ENCODE measurements at regions not wholly inside any gene's neighbourhood (a gene's known extent, or its start where the extent isn't known, plus 50 kb on each side); places are given as distances from the start of the nearest gene placed in this dataset.
"Not testable (repeated sequence)": the region's sequence is repeated elsewhere in the genome, so short reads cannot be mapped to it uniquely, and the experiment has no call there.

DNA sequence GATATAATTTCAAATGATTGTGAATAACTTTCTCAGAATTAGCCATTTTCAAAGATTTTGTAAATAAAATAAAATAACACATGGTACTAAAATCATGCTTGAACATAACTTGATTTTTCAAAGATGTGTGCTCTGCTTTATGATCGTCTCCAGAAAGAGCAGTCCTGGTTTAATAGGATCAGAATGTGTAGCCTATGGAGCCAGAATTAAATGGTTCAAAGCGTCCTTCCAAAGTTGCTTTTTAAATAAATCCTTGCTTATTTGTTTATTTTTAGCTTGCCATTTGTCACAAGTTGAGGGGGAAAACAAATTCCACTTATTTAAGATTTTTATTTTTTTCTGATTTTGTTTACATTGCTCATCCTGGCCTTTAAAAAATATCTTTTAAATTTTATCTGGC, 123.7 kb upstream of the SPRED1 start:
- no peak for DNase-seq

DNA sequence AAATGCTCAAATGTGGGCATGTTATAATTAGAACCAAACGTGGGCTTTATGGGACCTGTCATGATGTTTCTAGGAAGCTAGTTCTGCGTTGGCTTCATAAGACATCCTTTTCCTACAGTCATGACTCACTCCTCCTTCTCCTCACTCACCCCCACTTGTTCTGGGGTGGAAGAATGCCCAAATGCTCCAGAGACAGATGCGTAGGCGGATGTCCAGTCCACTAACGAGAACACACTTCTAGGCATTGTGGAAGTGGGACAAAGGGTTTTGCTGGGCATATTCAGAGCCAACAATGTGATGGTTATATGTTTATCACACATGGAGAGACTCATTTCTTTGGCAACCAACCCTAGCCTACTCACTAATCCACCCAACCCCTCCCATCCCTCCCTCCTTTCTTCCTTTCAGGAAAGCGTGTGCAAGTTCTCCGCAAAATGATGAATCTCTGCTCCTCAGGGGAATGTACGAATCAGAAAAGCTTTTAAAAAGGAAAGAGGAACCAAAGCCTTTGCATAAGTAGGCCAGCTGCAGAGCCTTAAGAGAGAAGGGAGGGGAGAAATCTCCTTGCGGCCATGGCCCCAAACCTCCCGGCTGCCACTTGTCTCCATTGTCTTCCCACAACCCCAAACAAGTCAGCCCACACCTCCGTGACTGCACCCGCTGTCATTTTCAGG, 123.0 kb upstream of the SPRED1 start:
- DNase-seq = no peak

DNA sequence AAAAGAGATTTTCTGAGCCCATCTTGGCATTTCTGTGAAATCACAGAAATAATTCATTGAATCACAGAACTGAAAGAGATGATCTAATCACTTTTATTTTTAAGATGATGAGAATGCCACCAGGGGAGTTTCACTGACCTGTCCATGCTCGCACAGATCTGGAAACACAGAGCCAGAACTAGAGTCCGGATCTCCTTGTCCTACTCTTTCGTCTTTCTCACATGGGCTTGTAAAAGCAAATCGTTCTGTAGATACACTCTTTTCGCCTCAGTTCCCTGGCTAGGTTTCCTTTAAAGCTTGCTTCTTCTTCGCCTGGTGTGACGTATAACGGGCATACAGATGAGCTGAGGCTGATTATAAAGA, 122.5 kb upstream of the SPRED1 start:
- no peak for DNase-seq

DNA sequence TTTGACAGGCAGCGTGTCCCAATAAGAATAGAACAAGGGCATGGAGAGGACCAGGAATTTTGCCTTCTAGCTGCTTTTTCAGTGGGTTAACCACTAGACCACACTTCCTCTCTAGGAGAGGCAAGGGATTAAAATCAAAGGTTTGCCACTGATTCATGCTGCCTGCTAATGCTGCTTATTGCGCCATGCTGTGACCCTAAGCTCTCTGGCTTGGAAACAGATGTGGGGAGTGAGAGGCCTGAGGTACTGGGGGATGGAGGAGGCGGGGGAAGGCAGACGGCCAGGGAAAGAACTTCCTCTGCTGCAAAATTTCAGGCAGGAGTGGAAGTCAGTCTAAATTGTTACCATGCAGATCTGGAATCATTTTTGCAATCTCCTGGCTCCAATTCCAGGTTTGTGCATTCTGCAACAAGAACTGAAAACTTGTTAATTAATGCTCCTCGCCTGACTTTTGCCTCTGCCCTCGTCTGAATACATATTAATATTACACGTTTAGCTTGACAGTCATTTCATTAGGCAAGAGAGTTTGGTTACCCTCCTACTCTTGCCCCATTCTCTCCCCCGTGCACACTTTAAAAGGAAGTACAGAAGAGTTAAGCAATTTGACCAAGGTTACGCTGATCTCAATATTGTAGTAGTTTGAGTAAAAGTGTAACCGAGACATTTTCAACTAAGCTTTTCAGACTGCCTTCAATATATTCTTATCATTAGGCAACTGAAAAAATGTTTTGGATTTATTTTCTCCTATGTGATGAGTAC, 121.7 kb upstream of the SPRED1 start:
- DNase-seq = peak; percentile 31

DNA sequence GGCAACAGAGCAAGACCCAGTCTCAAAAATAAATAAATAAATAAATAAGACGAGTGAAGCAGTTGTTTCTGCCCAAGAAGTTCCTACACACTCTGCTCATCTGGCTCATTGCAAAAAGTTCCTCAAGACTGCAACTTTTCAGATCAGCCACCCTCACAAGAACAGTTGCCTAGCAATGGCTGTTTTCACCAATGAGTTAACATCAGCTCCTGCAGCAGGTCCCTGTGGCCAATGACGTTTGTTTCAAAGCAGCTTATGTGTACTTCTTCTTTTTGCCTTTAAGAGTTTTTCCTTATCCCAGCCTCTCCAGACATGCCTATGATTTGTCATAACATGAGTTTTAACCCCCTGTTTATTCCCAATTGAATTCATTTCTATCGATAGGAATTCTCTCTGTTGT, 118.4 kb upstream of the SPRED1 start:
- no peak for DNase-seq

DNA sequence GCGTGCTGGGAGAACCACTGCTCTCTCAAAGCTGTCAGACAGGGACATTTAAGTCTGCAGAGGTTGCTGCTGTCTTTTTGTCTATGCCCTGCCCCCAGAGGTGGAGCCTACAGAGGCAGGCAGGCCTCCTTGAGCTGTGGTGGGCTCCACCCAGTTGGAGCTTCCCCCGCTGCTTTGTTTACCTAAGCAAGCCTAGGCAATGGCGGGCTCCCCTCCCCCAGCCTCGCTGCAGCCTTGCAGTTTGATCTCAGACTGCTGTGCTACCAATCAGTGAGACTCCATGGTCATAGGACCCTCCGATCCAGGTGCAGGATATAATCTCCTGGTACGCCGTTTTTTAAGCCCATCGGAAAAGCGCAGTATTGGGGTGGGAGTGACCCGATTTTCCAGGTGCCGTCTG, 110.4 kb upstream of the SPRED1 start:
- DNase-seq = not testable (repeated sequence)

DNA sequence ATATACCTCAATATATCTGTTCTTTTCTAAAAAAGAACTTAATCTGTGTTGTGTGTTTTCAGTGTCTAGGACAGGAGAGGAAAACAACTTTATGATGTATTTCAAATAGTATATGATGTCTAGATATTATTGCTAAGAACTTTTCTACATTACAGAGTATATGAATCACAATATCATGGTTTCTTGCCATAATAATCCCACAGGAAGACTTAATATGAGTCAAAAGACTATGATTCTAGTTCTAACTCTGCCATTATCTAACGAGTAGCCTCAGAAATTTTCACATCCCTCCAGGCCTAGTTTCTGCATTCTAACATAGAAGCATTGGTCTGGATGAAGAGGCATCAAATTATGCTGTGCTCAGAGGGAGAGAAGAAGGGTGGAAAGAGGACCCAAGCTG, 107.7 kb upstream of the SPRED1 start:
- no peak for DNase-seq

DNA sequence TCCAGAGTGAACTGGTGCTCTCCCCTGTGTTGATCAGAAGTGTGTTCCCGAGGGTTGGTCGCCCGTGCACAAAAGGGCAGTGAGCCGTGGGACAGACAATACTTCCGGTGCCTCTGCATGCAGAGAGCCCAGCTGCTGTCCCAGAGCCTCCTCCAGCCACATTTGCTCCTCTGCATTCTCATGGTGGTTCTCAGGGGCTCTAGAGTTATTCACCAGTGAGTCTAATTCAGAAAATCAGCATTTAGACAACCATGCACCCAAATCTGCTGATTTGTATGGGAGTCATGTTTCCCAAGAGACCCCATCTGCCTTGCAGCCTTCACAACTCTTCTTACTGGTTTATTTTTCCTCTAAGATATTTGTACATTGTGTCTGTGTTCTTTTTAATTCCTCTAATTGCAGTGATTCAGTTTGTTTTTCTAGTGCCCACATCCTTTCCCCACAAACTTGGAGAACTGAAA, 107.0 kb upstream of the SPRED1 start:
- DNase-seq = no peak

DNA sequence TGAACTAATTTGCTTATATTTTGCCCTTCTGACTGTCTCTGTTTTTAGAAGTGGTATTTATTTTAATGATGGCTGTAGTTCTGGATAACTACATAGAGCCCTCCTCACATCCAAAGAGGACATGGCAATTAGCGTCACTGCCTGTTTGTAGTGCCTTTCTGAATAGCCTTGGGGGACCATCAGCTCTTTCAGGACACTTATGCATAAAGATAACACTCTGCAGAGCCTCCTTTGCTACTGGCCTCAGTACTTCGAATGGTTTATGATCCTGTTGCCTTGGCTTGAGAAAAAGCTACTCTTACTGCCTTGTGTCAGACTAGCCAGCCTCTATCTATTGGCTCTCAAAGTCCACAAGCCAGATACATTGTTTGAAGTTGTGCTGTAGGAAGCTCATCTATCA, 105.4 kb upstream of the SPRED1 start:
- DNase-seq = no peak

DNA sequence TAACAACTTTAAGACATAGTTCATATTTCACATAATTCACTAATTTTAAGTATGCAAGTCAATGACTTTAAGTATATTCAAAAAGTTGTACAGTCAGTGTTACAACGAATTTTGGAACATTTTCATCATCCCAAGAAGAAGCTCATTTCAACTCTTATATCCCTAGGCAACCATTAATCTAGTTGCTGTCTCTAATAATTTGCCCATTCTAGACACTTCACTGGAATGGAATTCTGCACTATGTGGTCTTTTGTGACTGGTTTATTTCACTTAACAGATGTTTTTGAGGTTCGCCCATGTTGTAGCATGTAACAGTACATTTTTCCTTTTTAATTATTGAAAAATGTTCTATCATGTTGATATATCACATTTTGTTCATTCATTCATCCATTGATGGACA, 104.2 kb upstream of the SPRED1 start:
- no peak for DNase-seq

DNA sequence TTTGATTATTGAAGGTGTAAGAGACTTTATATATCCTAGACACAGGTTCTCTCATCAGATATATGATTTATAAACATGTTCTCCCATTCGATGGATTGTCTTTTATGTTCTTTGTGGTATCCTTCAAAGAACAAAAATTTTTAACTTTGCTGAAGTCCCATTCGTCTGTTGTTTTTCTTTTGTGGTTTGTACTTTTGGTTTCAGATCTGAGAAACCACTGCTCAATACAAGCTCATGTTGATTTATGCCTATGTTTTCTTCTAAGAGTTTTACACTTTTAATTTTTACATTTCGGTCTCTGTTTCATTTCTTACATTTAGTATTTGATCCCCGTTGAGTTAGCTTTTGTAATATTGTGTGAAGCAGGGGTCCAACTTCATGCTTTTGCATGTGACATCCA, 103.3 kb upstream of the SPRED1 start:
- no peak for DNase-seq

DNA sequence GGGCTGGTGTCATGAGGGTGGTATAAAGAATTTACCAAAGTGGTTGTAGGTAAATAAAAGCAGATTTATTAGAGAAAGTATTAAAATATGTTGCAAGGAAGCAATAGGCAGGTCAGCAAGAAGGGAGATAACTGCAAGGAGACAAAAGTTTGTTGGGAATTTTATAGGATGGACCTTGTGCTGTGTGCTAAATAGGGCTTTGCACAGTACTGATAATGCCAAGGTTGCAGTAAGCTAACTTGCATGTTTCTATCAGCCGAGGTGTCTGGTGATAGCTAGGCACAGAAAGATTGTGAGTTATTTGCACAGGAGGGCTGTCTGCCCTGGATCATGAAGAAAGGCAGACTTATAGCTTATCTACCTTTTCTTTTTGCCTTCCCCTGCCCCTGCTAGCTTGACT, 102.5 kb upstream of the SPRED1 start:
- no peak for DNase-seq

DNA sequence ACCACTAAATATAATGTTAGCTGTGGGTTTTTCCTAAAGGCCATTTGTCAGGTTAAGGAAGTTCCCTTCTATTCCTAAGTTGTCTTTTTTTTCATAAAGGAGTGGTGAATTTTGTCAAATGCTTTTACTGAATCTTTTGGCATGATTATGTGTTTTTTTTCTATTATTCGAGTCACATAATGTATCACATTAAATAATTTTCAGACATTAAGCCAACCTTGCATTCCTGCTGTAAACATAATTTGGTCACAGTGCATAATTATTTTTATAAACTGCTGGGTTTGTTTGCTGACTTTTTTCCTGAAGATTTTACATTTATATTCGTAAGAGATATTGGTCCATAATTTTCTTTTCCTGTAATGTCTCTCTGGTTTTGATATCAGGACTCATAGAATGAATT, 101.8 kb upstream of the SPRED1 start:
- DNase-seq = no peak

DNA sequence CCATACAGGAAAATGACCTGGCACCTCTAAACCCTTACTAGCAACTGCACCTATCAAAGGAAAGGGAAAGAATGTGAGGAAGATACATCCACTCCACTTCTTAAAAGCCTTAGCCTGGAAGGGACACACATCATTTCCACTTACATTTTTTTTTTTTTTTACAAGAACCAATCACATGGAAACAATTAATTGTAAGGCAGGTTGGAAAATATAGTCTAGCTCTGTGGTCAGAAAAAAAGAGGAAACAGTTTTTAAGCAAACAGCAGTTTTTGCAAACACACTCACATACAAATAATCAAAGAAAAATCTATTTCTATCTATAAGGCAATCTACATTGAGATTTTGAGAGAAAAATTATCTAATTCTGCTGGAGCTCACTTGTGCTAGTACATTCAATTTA, 98.9 kb upstream of the SPRED1 start:
- no peak for DNase-seq

DNA sequence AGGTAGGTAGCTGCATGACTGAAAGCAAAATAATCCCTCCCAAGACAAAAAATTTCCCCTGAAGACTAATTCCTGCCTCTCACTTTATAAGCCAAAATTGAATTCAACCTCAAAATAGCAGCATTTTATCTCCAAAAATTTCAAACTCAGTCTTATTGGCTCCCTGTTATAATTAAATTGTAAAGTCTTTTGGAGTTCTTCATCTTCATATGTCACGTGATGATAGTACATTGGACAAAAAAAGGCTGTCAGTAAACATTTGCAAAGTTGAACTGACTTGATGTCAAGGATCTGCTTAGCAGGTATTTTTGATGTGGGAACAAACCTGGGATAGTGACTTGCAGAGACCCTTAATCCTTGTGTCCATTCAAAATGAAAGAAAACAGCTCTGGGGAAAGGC, 98.4 kb upstream of the SPRED1 start:
- no peak for DNase-seq

DNA sequence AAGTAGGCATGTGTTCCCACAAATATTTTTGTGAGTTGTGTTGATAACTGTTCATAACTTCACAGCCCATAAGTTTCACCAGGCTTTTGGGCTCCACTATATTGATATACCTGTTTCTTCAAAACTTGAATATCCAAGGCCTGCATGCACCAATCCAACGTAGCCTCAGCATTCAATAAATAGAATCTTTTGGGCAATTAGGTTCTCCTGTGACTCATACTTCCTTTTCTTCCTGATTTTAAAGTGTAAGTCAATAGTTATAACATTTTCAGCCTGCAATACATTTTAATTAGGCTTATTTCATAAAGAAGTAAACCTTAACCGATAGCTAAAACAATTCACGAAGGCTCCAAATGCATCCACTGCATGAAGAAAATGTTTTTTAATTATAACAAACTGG, 97.8 kb upstream of the SPRED1 start:
- no peak for DNase-seq

DNA sequence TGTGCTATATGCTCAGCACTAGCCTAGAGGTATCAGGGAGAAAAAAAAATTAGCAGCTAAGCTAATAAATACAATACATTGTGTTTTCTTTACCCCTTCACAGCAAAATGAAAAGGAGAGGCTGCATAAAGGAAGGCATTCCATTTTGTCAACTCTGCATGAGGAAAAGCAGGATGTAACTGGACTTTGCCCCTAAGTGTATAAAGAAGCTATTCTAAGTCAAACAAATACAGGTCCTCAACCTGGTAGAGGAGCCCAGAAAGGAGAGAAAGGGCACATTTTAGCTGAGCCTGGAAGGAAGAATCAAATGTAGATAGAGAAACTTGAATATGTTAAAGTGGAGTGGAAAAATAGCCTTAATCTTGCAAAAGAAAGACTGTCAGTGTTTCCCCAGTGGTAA, 89.0 kb upstream of the SPRED1 start:
- no peak for DNase-seq

DNA sequence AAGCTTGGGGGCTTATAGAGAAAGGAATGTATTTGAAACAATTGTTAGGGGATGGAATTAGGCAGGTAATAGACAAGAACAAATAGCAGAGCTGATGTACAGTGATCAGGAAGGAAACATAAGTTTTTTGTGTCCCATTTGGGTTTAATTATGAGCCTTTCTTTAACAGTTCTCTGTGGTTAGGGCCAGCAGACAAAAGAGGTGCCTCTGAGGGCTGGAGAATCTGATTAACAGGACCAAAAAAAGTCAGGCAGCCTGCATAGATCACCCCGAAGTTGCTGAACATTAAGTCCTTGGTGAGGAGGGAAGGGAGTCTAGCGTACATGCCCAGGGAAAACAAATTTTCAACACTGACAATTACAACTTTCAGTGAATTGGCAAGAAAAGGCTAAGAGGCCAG, 88.6 kb upstream of the SPRED1 start:
- no peak for DNase-seq

DNA sequence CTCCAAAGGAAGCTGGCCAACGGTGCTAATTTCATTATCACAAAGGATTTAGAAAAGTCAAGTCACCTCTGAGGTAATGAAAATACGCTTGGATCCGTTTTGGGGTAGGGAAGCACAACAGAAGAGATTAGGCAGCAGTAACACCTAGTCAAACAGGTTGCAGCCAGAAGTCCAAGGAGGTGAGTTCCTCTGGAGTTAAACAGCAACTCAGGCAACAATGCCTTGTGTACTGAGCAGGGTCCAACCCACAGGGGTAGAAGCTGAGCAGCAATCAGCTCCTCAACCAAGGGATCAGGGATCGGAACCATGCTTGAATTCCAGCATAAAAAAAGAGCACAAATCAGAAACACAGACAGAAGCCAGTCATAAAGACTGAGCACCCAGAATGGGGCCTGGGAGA, 88.1 kb upstream of the SPRED1 start:
- no peak for DNase-seq

DNA sequence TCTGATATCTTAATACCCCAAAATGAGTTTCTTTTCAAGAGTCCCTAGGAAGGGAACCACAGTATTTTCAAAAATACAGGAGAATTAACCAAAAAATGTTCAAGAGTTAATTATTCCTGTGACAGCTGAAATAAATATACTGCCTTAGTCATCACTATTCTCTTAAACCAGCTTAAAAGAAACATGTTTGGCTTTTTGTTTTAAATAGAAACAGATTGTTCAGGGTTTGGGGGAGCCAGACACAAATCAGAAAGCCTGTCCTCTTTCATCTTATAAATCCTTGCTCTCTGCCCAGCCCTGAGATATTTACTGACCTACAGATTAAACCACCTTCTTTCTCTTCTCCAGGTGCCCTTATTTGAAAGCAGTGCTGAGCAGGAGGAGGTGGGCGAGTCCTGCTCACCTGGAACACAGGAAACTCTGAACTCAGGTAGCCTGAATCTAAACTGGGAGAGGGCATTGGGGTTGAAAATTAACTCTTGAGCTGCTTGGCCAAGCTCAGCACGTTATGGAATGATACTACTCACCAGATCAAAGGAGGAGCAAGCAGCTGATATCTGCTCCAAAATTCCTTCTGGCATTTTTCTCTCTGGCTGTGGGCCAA, 84.1 kb upstream of the SPRED1 start:
- DNase-seq = no peak

DNA sequence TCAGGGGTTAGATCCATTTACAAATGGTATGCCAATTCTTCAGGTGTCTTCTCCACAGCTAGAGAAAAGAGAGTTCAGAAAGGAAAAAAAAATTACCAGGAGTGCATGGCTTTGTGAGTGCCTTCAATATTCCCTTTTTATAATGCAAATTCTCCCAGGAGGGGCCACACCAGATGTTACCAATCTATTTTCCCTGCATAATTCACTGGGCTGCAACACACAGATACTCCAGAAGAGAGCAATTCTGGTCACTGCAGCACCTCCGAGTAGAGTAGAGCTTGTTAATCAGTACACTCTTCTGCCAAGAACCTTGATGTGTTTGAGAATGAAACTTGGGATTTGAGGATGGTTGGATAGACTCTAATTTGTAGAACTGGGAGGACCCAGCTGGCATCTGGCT, 80.7 kb upstream of the SPRED1 start:
- DNase-seq = no peak

DNA sequence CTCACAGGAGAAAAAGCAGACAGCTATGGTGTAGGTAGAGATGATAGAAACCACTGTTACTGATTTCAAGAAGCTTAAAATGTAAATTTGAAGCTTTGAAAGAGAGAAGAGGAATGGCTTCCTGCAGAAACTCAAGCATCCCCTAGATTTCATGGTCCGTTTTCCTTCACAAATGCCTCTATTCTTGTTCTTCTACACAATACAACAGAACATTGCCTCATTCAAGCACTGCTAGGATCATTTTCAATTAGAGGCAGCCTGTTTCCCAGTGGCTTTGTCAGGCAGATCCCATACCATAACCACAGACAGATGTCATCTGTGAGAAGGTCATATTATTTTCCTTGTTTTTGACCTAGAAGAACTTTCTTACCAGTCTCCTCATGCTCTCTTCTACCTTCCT, 77.9 kb upstream of the SPRED1 start:
- DNase-seq = no peak

DNA sequence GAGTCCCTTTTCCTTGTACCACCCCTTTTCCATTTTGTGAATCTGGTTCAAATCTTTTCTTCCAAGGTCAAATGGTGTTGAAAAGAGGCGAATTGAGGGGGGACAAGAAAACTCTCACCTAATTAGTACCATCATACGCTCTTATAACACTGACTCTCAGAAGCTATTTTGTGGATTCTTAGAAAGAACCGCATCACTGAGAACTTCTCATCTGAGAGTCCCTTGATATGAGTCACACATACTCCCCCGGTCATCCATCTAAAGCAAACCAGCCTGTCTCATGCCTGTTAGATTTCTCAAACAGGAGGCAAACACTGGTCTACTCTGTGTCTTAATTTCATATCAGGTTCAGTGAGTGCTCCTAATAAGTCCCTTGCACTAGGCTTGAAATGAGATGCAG, 76.5 kb upstream of the SPRED1 start:
- DNase-seq = no peak

DNA sequence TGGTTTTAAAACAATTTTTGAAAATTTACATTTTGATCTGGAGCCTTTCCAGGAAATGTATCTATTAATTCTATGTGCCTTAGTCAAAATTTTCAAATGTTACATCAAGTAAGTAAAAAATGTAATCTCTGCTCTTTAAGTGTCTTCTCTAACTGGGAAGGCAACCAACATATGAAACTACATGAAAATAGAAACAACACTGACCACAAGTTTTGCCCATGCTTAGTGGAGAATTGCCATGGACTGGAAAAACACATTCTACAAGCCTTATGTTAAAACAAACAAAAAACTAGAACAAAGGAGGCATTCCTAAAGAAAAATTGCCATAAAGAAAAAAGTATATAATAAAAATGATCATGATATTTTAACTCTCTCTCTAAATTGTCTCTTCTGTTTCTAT, 75.9 kb upstream of the SPRED1 start:
- no peak for DNase-seq

DNA sequence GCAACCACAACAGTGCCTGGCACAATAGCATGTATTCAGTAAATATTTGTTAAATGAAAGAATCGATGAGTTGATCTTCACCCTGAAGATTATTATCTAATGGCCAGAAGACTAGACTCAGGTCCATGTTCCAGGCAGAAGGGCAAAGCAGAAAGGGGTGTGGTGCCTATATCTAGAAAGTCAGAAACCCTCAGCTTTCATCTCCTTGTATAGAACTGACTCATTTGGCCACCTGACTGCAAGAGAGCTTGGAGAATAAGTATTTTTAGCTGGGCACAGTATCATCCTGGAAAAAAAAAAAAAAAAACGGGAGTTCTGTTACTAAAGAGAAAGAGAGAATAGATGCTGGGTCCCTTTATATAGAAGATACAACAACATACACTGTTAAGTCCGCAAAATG, 69.7 kb upstream of the SPRED1 start:
- DNase-seq = no peak

Measured in SIG-M5 (cell line).